BE2C (cell line): ENCODE measurements at regions not wholly inside any gene's neighbourhood (a gene's known extent, or its start where the extent isn't known, plus 50 kb on each side); places are given as distances from the start of the nearest gene placed in this dataset.

ENCODE experiments used
- DNase-seq: peaks from one replicate; pipeline ENCODE4 v3.0.0-alpha.2; 2020
- H3K27me3 ChIP-seq: fragments of 250-450 bp; sonication (Bioruptor Pico); 2 replicates; pipeline ENCODE4 v1.5.1; 2020; ENCODE audit warnings: mild to moderate bottlenecking
- H3K36me3 ChIP-seq: fragments of 250-450 bp; sonication (Bioruptor Pico); 2 replicates; pipeline ENCODE4 v1.5.1; 2020; ENCODE audit warnings: mild to moderate bottlenecking
- H3K4me1 ChIP-seq: fragments of 250-450 bp; sonication (Bioruptor Pico); 2 replicates; pipeline ENCODE4 v1.5.1; 2020
- H3K4me3 ChIP-seq: 2 replicates; pipeline ENCODE4 v1.5.1; 2011; ENCODE audit warnings: low read depth, low read length
- H3K9me3 ChIP-seq: fragments of 250-450 bp; sonication (Bioruptor Pico); 2 replicates; pipeline ENCODE4 v1.5.1; 2020
- CTCF ChIP-seq: IDR thresholded peaks from 2 replicates; pipeline ENCODE4 v1.5.1; 2012; ENCODE audit warnings: mild to moderate bottlenecking, low read depth, low read length

GRCh38 chr2:216791303-216791702 lies 68.6 kb downstream of the TNP1 start:
- no peaks in the 10 kb centered on the region for H3K36me3 ChIP-seq
- no peak for DNase-seq

GRCh38 chr2:216789081-216789480 lies 70.8 kb downstream of the TNP1 start:
- peak; percentile 52 for DNase-seq
- Histone ChIP-seq H3K9me3 (no peaks in the 10 kb centered on the region), H3K27me3 (no peaks in the 10 kb centered on the region), H3K4me1 (peaks cover 23% of the 10 kb centered on the region), H3K4me3 (no peak overlapping the region), H3K36me3 (no peaks in the 10 kb centered on the region)
- TF ChIP-seq CTCF, result no peak

More at GRCh38 chr2:216791303-216791702, 68.6 kb downstream of the TNP1 start:
- H3K4me1 ChIP-seq, result peaks cover 18% of the 10 kb centered on the region
- H3K9me3 ChIP-seq, result no peaks in the 10 kb centered on the region
- TF ChIP-seq CTCF, result no peak
- H3K4me3 ChIP-seq, result no peak overlapping the region
- H3K27me3 ChIP-seq, result no peaks in the 10 kb centered on the region

- TF ChIP-seq CTCF, result no peak
- DNase-seq, result peak; percentile 28
- H3K4me1 ChIP-seq, result peaks cover 14% of the 10 kb centered on the region
- H3K4me3 ChIP-seq, result no peak overlapping the region
- no peaks in the 10 kb centered on the region for H3K9me3 ChIP-seq
- H3K36me3 ChIP-seq, result no peaks in the 10 kb centered on the region
- no peaks in the 10 kb centered on the region for H3K27me3 ChIP-seq
These were observed 71.9 kb downstream of the TNP1 start for GRCh38 chr2:216787851-216788540.

GRCh38 chr2:216786676-216787075 lies 73.2 kb downstream of the TNP1 start:
- Histone ChIP-seq H3K4me3 (no peak overlapping the region), H3K27me3 (no peaks in the 10 kb centered on the region), H3K4me1 (peaks cover 9% of the 10 kb centered on the region), H3K36me3 (no peaks in the 10 kb centered on the region), H3K9me3 (no peaks in the 10 kb centered on the region)
- DNase-seq, result no peak
- no peak for TF ChIP-seq CTCF

GRCh38 chr2:216784456-216784855 lies 75.4 kb downstream of the TNP1 start:
- no peak for TF ChIP-seq CTCF
- peaks cover 4% of the 10 kb centered on the region for H3K4me1 ChIP-seq
- no peaks in the 10 kb centered on the region for H3K9me3 ChIP-seq
- DNase-seq, result no peak
- no peaks in the 10 kb centered on the region for H3K36me3 ChIP-seq
- no peak overlapping the region for H3K4me3 ChIP-seq
- no peaks in the 10 kb centered on the region for H3K27me3 ChIP-seq

- Histone ChIP-seq H3K4me1 (peaks cover 4% of the 10 kb centered on the region; the same call in 1 of the 2 replicates), H3K36me3 (no peaks in the 10 kb centered on the region), H3K9me3 (no peaks in the 10 kb centered on the region), H3K4me3 (no peak overlapping the region), H3K27me3 (no peaks in the 10 kb centered on the region)
- TF ChIP-seq CTCF, result no peak
- DNase-seq, result no peak
These were observed 78.2 kb downstream of the TNP1 start for GRCh38 chr2:216781709-216782108.
